HAP-1 (cell line): ENCODE measurements at regions not wholly inside any gene's neighbourhood (a gene's known extent, or its start where the extent isn't known, plus 50 kb on each side); places are given as distances from the start of the nearest gene placed in this dataset.
A peak's percentile ranks its signal among the peaks of the same experiment; 100 is the strongest.
"Not testable (repeated sequence)": the region's sequence is repeated elsewhere in the genome, so short reads cannot be mapped to it uniquely, and the experiment has no call there.

Experiments used
- DNase-seq, 2 experiments: peaks; one replicate each; pipeline ENCODE4 v3.0.0-alpha.2; 2016 to 2020; ENCODE audit warnings: low spot score in 2 of 2
- H3K27me3 ChIP-seq: fragments of 250-450 bp; sonication (Bioruptor Pico); 2 replicates; pipeline ENCODE4 v1.5.1; 2020; ENCODE audit warnings: low read depth, mild to moderate bottlenecking, moderate library complexity
- H3K36me3 ChIP-seq: fragments of 250-450 bp; sonication (Bioruptor Pico); replicated peaks from 2 replicates; pipeline ENCODE4 v1.5.1; 2020; ENCODE audit warnings: mild to moderate bottlenecking
- H3K4me1 ChIP-seq: fragments of 250-450 bp; sonication (Bioruptor Pico); 2 replicates; pipeline ENCODE4 v1.5.1; 2020; ENCODE audit warnings: mild to moderate bottlenecking
- H3K4me3 ChIP-seq: fragments of 250-450 bp; sonication (Bioruptor Pico); 2 replicates; pipeline ENCODE4 v1.5.1; 2020; ENCODE audit warnings: mild to moderate bottlenecking, moderate library complexity
- H3K9me3 ChIP-seq: fragments of 250-450 bp; sonication (Bioruptor Pico); 2 replicates; pipeline ENCODE4 v1.5.1; 2020; ENCODE audit warnings: mild to moderate bottlenecking, moderate library complexity
- in situ Hi-C: fragments of 300-500 bp; cut with MboI; formaldehyde crosslinking; loops from 3 replicates; pipeline ENCODE4 v1.14.3; 2020; ENCODE audit warnings: low sequenced_read_pairs, inconsistent platforms, mixed read lengths

DNA sequence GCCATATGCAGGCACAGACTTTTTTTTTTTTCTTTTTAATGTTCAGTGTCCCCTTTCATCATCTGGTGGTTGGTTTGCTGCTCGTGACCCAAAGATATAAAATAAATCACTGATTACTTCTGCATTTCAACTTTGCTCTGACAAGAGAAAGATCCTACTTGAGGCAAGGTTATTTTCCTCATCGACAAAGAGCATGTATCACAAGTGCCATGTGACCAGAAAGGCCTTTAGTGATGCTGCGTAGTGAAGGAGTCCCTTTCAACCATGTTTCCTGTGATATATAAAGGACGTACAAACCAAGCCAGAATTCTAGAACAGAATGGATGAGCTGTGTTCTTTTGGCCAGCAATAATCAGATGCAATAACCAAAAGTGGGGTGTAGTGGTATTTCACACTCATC is 323.4 kb upstream of the PSMD7 start:
- DNase-seq: no peak
- in situ Hi-C loops: no loop called here
- no peaks in the 10 kb centered on the region for H3K36me3 ChIP-seq
- no peaks in the 10 kb centered on the region for H3K27me3 ChIP-seq
- no peak overlapping the region for H3K4me3 ChIP-seq
- no peaks in the 10 kb centered on the region for H3K9me3 ChIP-seq
- H3K4me1 ChIP-seq: peaks cover 20% of the 10 kb centered on the region

DNA sequence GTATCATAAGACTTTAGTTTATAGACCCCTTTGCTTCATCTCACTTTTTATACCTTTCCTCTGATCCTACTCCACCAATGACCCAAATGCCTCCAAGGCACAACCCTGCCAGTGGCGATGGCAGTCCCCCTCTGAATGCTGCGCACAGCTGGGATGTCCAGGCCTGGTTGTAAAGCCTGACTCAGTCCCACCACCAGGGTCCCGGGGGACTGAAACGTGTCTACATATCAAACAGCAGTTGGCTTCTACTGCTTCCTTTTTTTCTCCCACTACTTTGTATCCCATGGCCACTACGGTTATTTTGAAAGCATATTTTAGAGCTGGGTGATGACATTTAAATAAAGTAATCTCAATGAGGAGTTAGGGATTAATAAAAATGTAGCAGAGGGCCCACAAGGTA is 329.8 kb upstream of the PSMD7 start:
- Histone ChIP-seq H3K27me3 (no peaks in the 10 kb centered on the region), H3K36me3 (no peaks in the 10 kb centered on the region), H3K9me3 (no peaks in the 10 kb centered on the region; the same call in 1 of the 2 replicates), H3K4me1 (no peaks in the 10 kb centered on the region), H3K4me3 (no peak overlapping the region)
- in situ Hi-C loops: no loop called here
- DNase-seq: no peak

- DNase-seq: no peak
- in situ Hi-C loops: no loop called here
- H3K27me3 ChIP-seq: no peaks in the 10 kb centered on the region
- H3K4me3 ChIP-seq: no peak overlapping the region
- H3K4me1 ChIP-seq: no peaks in the 10 kb centered on the region
- no peaks in the 10 kb centered on the region; the same call in 1 of the 2 replicates for H3K9me3 ChIP-seq
- H3K36me3 ChIP-seq: no peaks in the 10 kb centered on the region
These were observed 331.0 kb upstream of the PSMD7 start for GRCh38 chr16:73965591-73965990.

DNA sequence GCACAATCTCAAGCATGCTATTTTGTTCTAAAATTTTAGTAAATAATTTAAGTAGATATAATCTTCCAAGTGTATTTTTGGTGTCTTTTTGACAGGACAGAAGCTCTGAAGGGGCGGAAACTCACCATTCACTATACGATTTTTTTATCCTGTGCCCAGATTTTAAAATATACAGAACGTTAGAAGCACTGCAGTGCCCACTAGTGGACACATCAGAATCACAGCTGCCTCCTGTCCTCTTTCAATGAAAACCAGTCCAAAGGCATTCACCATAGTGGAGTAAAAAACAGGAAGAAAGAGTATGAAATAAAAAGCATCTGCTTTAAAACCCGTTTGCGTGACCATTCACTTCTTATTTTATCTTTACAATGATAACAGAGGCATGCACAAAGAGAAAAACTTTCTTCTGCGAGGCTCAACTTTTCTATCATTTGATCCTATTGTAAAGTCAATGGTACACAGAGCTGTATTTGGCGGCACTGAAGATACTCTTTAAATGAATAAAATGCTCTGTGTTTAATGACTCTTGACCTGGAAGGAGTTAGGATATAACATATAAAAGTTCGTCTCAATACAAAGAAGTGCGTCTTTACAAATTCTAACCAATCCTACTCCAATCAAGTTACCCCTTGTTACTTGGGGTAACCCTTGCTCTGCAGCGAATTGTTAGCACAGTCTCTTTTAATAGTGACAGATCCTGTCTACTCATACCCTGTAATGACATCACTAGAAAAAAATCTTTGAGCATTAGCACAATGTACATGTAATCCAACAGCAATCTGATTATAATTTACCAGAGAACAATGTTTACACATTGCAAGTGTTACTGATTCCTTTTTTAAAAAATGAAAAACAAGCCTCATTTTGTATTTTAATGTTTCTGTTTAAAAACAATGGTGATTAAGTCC is 339.8 kb upstream of the PSMD7 start:
- no peaks in the 10 kb centered on the region for H3K36me3 ChIP-seq
- H3K27me3 ChIP-seq: peaks cover 3% of the 10 kb centered on the region; the same call in 1 of the 2 replicates
- no peaks in the 10 kb centered on the region; the same call in 1 of the 2 replicates for H3K9me3 ChIP-seq
- no peak overlapping the region for H3K4me3 ChIP-seq
- in situ Hi-C loops: no loop called here
- peak; percentile 67 to 79 for DNase-seq
- no peaks in the 10 kb centered on the region for H3K4me1 ChIP-seq

GRCh38 chr16:73955702-73956101 is 340.9 kb upstream of the PSMD7 start:
- Histone ChIP-seq H3K36me3 (no peaks in the 10 kb centered on the region), H3K27me3 (peaks cover 3% of the 10 kb centered on the region; the same call in 1 of the 2 replicates), H3K4me3 (no peak overlapping the region), H3K9me3 (no peaks in the 10 kb centered on the region; the same call in 1 of the 2 replicates), H3K4me1 (no peaks in the 10 kb centered on the region)
- in situ Hi-C loops: no loop called here
- DNase-seq: no peak

DNA sequence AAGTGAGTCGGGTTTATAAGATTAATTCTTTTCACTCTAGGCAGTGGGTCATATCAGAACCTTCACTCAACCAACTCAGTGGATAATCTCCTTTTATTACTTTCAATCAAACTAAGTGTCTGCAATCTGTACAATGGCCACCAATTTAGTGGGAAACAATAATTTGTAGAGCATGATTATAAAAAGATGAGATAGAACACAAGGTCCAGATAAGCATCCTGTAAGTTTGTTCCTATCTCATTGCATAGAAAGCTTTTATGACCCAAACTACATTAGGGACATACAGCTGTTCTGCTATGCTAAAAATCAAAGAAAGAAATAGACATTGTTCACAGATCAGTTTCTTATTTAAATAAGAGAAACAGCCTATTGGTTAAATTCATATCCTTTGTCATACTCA is 341.4 kb upstream of the PSMD7 start:
- Histone ChIP-seq H3K4me1 (no peaks in the 10 kb centered on the region), H3K9me3 (no peaks in the 10 kb centered on the region; the same call in 1 of the 2 replicates), H3K27me3 (peaks cover 3% of the 10 kb centered on the region; the same call in 1 of the 2 replicates), H3K36me3 (no peaks in the 10 kb centered on the region), H3K4me3 (no peak overlapping the region)
- in situ Hi-C loops: no loop called here
- DNase-seq: no peak

DNA sequence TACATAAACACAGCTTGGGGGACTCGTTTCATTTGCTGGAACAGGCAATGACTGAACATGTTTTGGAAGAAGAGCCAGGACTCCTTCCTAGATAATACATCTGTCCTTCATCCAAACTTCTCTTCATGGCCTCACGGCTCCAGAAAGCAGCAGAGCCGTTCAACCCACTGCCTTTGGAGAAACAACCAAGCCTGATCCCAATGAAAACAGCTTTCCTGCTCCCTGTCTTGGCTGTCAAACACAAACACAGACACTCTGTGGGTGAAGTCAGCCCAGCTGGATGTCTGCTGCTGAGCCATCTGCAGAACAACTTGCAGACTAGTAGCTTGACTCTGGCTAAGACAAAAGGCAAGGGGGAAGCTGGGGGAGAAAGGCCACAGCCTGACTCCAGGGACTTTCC is 345.1 kb upstream of the PSMD7 start:
- DNase-seq: no peak
- Histone ChIP-seq H3K4me3 (no peak overlapping the region), H3K36me3 (no peaks in the 10 kb centered on the region), H3K9me3 (no peaks in the 10 kb centered on the region), H3K4me1 (no peaks in the 10 kb centered on the region), H3K27me3 (peaks cover 3% of the 10 kb centered on the region; the same call in 1 of the 2 replicates)
- in situ Hi-C loops: no loop called here

DNA sequence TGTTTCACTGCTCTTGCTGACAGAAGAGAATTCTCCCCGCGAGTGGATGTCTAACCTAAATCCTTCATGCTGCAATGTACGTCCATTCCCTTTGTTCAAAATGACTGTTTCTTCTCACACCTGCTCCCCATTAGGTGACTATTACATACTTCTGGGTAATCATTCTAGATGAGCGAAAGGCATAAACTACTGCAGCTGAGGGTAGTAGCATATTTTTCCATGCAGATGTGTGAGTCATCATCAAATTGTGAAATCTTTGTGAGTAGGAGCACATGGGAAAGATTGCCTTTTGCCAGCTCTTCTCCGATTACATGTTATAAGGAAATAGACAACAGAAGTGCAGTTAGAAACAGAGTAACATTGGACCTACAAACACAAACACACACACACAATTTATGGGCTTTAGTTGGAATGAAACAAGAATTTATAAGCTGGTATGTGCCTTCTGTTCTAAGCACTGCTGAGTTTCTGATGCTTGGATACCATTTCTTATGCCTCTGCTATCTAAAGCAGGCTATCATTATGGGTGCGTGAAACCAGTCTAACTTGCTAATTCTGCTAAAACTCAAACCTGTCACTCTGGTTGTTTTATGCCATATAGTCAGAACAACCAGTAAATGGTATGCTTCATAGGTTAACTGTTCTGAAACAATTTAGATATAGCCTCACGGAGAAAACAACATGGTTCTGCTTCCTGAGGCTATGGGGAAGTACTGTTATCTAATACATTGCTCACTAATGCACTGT is 346.9 kb upstream of the PSMD7 start:
- no peaks in the 10 kb centered on the region for H3K27me3 ChIP-seq
- H3K9me3 ChIP-seq: no peaks in the 10 kb centered on the region
- H3K36me3 ChIP-seq: no peaks in the 10 kb centered on the region
- in situ Hi-C loops: no loop called here
- DNase-seq: no peak
- H3K4me1 ChIP-seq: peaks cover 3% of the 10 kb centered on the region
- H3K4me3 ChIP-seq: no peak overlapping the region

GRCh38 chr16:73945631-73946030 is 351.0 kb upstream of the PSMD7 start:
- no peaks in the 10 kb centered on the region for H3K9me3 ChIP-seq
- peak in 1 of 2 experiments; percentile 12 for DNase-seq
- no peaks in the 10 kb centered on the region for H3K36me3 ChIP-seq
- in situ Hi-C loops: no loop called here
- H3K4me3 ChIP-seq: no peak overlapping the region
- H3K27me3 ChIP-seq: 0 out of 2 replicates have a peak, but pooled peaks cover 3% of the 10 kb centered on the region
- H3K4me1 ChIP-seq: peaks cover 3% of the 10 kb centered on the region

DNA sequence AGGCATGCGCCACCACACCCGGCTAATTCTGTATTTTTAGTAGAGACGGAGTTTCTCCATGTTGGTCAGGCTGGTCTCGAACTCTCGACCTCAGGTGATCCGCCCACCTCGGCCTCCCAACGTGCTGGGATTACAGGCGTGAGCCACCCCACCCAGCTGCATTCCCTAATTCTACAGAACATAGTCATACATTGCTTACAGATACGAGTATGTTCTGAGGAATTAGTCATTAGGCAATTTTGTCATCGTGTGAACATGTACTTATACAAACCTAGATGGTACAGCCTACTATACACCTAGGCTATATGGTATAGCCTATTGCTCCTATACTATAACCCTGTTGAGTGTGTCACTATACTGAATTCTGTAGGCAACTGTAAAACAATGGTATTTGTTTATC is 353.4 kb upstream of the PSMD7 start:
- H3K9me3 ChIP-seq, H3K36me3 ChIP-seq, H3K4me3 ChIP-seq, H3K4me1 ChIP-seq, DNase-seq, in situ Hi-C loops, H3K27me3 ChIP-seq: not testable (repeated sequence)

- H3K36me3 ChIP-seq, H3K4me1 ChIP-seq, H3K9me3 ChIP-seq, in situ Hi-C loops, H3K4me3 ChIP-seq, DNase-seq, H3K27me3 ChIP-seq: not testable (repeated sequence)
These were observed 355.8 kb upstream of the PSMD7 start for GRCh38 chr16:73940786-73941185.

DNA sequence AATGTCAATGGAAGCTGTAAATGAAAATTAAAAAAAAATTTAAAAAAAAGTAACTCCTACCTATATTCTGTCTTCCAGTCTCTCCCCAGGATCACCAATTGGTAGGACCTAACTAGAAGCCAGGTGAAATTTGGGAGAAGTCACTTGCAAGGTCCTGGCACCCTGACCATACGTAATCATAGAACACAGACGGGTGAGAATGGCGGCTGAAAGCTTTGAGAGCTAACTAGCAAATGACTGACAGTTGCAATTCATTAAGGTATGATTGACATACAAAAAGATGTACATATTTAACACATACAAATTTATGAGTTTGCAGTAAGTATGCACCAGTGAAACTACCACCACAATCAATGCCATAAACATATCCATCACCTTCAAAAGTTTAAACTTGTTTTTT is 372.7 kb upstream of the PSMD7 start:
- peaks cover 2% of the 10 kb centered on the region; the same call in 1 of the 2 replicates for H3K9me3 ChIP-seq
- DNase-seq: no peak
- no peaks in the 10 kb centered on the region for H3K4me1 ChIP-seq
- H3K4me3 ChIP-seq: no peak overlapping the region
- in situ Hi-C loops: no loop called here
- peaks cover 6% of the 10 kb centered on the region; the same call in 1 of the 2 replicates for H3K27me3 ChIP-seq
- H3K36me3 ChIP-seq: no peaks in the 10 kb centered on the region

DNA sequence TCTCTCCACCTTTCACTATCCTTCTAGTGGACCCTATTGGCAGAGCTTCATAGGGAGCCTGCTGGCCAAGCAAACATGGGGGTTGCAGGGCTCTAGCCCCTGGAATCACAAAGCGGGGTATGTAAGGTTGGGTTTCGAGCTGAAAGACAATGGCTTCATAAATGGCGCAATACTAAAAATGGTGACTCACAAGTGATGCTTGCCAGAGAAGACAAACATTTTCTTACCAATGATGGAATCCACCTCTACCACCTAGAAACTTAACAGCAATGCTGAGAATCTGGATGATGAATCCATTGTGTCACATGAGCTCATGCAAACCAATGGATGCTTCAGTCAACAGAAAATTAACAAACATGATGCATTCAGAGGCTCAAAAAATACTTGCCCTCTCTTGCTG is 375.3 kb upstream of the PSMD7 start:
- H3K27me3 ChIP-seq: peaks cover 6% of the 10 kb centered on the region; the same call in 1 of the 2 replicates
- peaks cover 2% of the 10 kb centered on the region; the same call in 1 of the 2 replicates for H3K4me1 ChIP-seq
- H3K36me3 ChIP-seq: no peaks in the 10 kb centered on the region
- H3K4me3 ChIP-seq: no peak overlapping the region
- DNase-seq: no peak
- in situ Hi-C loops: no loop called here
- H3K9me3 ChIP-seq: no peaks in the 10 kb centered on the region
